OCI-LY1 (cell line): ENCODE measurements at regions not wholly inside any gene's neighbourhood (a gene's known extent, or its start where the extent isn't known, plus 50 kb on each side); places are given as distances from the start of the nearest gene placed in this dataset.

ENCODE experiments used
- CTCF ChIP-seq: fragments of 200-600 bp; sonication (generic), shearing (Covaris generic); IDR thresholded peaks from 2 replicates; pipeline ENCODE4 v1.5.1; 2017; ENCODE audit warnings: mild to moderate bottlenecking, antibody characterized with exemption, low read length, moderate library complexity, mixed read lengths
- EZH2 ChIP-seq: fragments of 200-600 bp; sonication (generic), shearing (Covaris generic); IDR thresholded peaks from 2 replicates; pipeline ENCODE4 v1.8.0; 2017; ENCODE audit warnings: borderline replicate concordance, mixed run types, mild to moderate bottlenecking, antibody characterized with exemption, low read length, moderate library complexity, mixed read lengths

- no peak for TF ChIP-seq CTCF
- no peak for TF ChIP-seq EZH2
Measured at GRCh38 chr4:56102601-56103000, 153.9 kb downstream of the CEP135 start.
